IMR-90 (cell line): ENCODE measurements at regions not wholly inside any gene's neighbourhood (a gene's known extent, or its start where the extent isn't known, plus 50 kb on each side); places are given as distances from the start of the nearest gene placed in this dataset.

Experiments
- BHLHE40 ChIP-seq: fragments of 150-350 bp; IDR thresholded peaks from 2 replicates; pipeline ENCODE4 v1.6.1; 2016; ENCODE audit warnings: mild to moderate bottlenecking, low read depth, low read length
- CEBPB ChIP-seq: IDR thresholded peaks from 2 replicates; pipeline ENCODE4 v1.6.1; 2012; ENCODE audit warnings: low read depth, low read length, improper control_type of control experiment
- CHD1 ChIP-seq: IDR thresholded peaks from 2 replicates; pipeline ENCODE4 v1.6.1; 2012; ENCODE audit warnings: low read depth, low read length, improper control_type of control experiment
- CTCF ChIP-seq: conservative IDR thresholded peaks from 2 replicates; pipeline ENCODE4 v1.5.1; 2012; ENCODE audit warnings: mild to moderate bottlenecking, low read depth, low read length, improper control_type of control experiment
- MAFK ChIP-seq: IDR thresholded peaks from 2 replicates; pipeline ENCODE4 v1.6.1; 2012; ENCODE audit warnings: low read depth, low read length, improper control_type of control experiment
- MXI1 ChIP-seq: IDR thresholded peaks from 2 replicates; pipeline ENCODE4 v1.6.1; 2012; ENCODE audit warnings: low read depth, mild to moderate bottlenecking, low read length, moderate library complexity, borderline replicate concordance
- POLR2A ChIP-seq: IDR thresholded peaks from 2 replicates; pipeline ENCODE4 v1.6.1; 2012; ENCODE audit warnings: mild to moderate bottlenecking, low read depth, low read length
- RAD21 ChIP-seq: IDR thresholded peaks from 2 replicates; pipeline ENCODE4 v1.6.1; 2012; ENCODE audit warnings: low read length, improper control_type of control experiment
- RCOR1 ChIP-seq: IDR thresholded peaks from 2 replicates; pipeline ENCODE4 v1.6.1; 2012; ENCODE audit warnings: mild to moderate bottlenecking, low read length, improper control_type of control experiment; ENCODE audit not compliant: insufficient replicate concordance
- RFX5 ChIP-seq: IDR thresholded peaks from 2 replicates; pipeline ENCODE4 v1.8.0; 2012; ENCODE audit warnings: low read depth, mild to moderate bottlenecking, low read length, moderate library complexity
- SMC3 ChIP-seq: fragments of 150-350 bp; IDR thresholded peaks from 2 replicates; pipeline ENCODE4 v1.6.1; 2016; ENCODE audit warnings: low read depth, mild to moderate bottlenecking, antibody characterized with exemption, low read length, moderate library complexity
- USF2 ChIP-seq: fragments of 150-350 bp; IDR thresholded peaks from 2 replicates; pipeline ENCODE4 v1.6.1; 2017; ENCODE audit warnings: mild to moderate bottlenecking, antibody characterized with exemption, low read length, low read depth

GRCh38 chr1:22321917-22322316 is 129.7 kb upstream of the ZBTB40 start:
- TF ChIP-seq CTCF (no peak), MAFK (no peak), SMC3 (no peak), MXI1 (no peak), RCOR1 (no peak), CEBPB (no peak), CHD1 (no peak), RAD21 (no peak), POLR2A (no peak), RFX5 (no peak), BHLHE40 (no peak), USF2 (no peak)
